ENCODE measurements at regions not wholly inside any gene's neighbourhood (a gene's known extent, or its start where the extent isn't known, plus 50 kb on each side); places are given as distances from the start of the nearest gene placed in this dataset.
"Not testable (repeated sequence)": the region's sequence is repeated elsewhere in the genome, so short reads cannot be mapped to it uniquely, and the experiment has no call there.

DNA sequence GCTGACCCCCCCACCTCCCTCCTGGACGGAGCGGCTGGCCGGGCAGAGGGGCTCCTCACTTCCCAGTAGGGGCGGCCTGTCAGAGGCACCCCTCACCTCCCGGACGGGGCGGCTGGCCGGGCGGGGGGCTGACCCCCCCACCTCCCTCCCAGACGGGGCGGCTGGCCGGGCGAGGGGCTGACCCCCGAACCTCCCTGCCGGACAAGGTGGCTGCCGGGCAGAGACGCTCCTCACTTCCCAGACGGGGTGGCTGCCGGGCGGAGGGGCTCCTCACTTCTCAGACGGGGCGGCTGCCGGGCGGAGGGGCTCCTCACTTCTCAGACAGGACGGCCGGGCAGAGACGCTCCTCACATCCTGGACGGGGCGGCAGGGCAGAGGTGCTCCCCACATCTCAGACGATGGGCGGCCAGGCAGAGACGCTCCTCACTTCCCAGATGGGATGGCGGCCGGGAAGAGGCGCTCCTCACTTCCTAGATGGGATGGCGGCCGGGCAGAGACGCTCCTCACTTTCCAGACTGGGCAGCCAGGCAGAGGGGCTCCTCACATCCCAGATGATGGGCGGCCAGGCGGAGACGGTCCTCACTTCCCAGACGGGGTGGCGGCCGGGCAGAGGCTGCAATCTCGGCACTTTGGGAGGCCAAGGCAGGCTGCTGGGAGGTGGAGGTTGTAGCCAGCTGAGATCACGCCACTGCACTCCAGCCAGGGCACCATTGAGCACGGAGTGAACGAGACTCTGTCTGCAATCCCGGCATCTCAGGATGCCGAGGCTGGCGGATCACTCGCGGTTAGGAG, 66.2 kb upstream of the PAPPA2 start:
- DNase-seq (ENCODE audit: low read depth in 3 of 3), result not testable (repeated sequence)

GRCh38 chr1:176391621-176392020, 71.4 kb upstream of the PAPPA2 start:
- DNase-seq (ENCODE audit: low read depth in 3 of 3), result no peak

- no peak for DNase-seq (ENCODE audit: low read depth in 3 of 3)
Observed at GRCh38 chr1:176384841-176385240, 78.1 kb upstream of the PAPPA2 start.

GRCh38 chr1:176382163-176382562, 80.8 kb upstream of the PAPPA2 start:
- no peak for DNase-seq (ENCODE audit: low read depth in 3 of 3)

- no peak for DNase-seq (ENCODE audit: low read depth in 3 of 3)
Observed at GRCh38 chr1:176379626-176380339, 83.2 kb upstream of the PAPPA2 start.

DNA sequence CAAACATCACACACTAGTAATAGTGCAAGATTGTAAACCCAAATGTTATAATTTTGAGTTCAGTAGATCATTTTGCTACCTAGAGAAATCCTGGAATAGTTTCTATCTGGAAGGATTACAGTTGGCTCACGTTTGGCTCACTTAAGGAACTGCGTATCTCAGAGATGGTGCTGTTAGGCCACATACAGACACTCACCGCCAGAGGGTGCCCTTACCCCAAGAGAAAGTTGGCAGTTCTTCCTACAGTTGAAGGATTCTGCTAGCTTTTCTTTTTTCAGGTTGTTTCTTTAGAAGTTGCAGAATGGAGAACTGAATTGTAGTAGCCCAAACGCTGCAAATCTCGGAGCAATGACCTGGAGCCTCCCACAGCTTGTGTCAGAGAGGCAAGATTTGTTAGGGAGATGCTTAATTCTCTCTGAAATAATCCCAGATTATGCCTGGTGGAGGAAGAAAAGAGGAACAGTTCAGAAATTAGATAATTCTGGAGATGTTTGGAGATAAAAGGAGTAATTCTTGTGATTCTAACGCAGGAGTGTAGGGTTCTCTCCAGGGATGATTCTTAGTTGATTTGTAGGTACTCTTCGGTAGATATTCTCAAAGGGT, 87.9 kb upstream of the PAPPA2 start:
- DNase-seq (ENCODE audit: low read depth in 3 of 3), result peak; percentile 10 to 35 (median 13)

DNA sequence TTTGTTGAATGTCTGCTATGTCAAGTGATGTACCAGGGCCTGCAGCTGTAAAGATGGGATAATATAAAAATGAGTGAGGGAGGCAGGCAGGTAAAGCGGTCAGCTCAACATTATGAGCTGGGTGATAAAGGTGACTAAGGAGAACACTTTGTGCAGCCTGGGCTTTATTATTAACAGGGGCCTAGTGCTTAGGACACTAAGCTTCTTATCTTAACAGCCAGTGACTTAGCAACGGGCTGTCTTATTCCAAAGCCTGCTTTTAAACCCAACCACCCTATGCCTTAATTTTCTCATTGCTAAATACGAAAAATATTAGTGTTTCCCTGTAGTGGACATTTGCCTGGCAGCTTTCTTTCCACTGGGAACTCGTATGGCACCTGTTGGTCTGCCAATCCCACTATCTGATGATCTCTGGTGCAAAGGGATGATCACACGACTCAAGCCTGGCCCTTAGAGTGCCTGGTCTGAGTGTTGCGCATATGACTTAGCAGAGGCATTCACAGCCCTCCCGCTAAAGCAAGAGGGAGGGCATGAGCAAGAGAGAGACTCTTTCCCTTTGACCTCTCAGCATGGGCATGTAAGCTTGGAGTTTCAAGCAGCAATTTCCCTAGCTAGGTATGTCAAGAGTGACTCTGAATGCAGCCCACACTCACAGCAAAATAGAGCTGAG, 98.6 kb upstream of the PAPPA2 start:
- DNase-seq (ENCODE audit: low read depth in 3 of 3), result no peak

DNA sequence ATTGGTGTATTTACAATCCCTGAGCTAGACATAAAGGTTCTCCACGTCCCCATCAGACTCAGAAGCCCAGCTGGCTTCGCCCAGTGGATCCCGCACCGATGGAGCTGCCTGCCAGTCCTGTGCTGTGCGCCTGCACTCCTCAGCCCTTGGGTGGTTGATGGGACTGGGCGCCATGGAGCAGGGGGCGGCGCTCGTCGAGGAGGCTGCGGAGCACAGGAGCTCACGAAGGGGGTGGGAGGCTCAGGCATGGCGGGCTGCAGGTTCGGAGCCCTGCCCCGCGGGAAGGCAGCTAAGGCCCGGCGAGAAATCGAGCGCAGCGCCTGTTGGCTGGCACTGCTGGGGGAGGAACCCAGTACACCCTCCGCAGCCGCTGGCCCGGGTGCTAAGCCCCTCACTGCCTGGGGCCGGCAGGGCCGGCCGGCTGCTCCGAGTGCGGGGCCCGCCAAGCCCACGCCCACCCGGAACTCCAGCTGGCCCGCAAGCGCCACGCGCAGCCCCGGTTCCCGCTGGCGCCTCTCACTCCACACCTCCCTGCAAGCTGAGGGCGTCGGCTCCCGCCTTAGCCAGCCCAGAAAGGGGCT, 113.8 kb upstream of the PAPPA2 start:
- DNase-seq (ENCODE audit: low read depth in 3 of 3), result not testable (repeated sequence)

GRCh38 chr1:176341656-176342055, 121.3 kb upstream of the PAPPA2 start:
- no peak for DNase-seq (ENCODE audit: low read depth in 3 of 3)

- DNase-seq (ENCODE audit: low read depth in 3 of 3), result no peak
Observed at GRCh38 chr1:176338877-176339276, 124.1 kb upstream of the PAPPA2 start.

- DNase-seq (ENCODE audit: low read depth in 3 of 3), result no peak
Observed at GRCh38 chr1:176330782-176331181, 123.7 kb upstream of the COP1 start.

- no peak for DNase-seq (ENCODE audit: low read depth in 3 of 3)
Observed at GRCh38 chr1:176325664-176326063, 118.6 kb upstream of the COP1 start.

- DNase-seq (ENCODE audit: low read depth in 3 of 3), result no peak
Observed at GRCh38 chr1:176323472-176323871, 116.4 kb upstream of the COP1 start.

DNA sequence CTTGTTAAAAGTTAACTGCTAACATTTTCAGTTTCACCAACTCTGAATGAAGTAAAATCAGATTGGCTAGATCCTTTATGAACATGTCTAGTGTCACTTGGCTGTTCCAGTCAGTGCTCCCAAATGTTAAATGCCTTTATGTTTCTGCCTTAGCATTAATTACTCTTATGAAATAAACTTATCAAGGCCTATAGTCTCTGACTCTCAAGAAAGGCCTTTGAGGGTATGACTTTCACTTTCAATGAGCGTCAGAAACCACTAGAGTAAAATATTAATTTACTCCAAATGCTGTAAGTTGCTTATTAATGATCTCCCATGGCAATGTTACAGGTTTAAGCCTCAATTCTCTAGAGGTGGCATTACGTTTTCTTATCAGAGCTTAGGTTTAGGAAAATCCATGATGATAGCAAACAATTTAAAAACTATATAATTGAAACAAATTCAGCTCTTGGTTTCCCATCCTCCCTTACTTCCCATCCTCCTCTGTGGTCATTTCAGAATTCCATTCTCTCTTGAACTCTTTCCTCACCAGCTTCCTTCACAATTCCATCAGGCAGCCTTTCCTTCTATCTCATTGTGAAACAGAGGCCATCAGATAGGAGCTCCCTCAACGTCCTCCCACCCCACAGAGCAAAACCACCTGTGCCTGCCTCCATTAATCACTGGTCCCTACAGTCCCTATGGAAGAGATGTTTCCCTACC, 108.6 kb upstream of the COP1 start:
- no peak for DNase-seq (ENCODE audit: low read depth in 3 of 3)

GRCh38 chr1:176296602-176297001, 89.5 kb upstream of the COP1 start:
- DNase-seq (ENCODE audit: low read depth in 3 of 3), result not testable (repeated sequence)

GRCh38 chr1:176285996-176286395, 78.9 kb upstream of the COP1 start:
- no peak for DNase-seq (ENCODE audit: low read depth in 3 of 3)

DNA sequence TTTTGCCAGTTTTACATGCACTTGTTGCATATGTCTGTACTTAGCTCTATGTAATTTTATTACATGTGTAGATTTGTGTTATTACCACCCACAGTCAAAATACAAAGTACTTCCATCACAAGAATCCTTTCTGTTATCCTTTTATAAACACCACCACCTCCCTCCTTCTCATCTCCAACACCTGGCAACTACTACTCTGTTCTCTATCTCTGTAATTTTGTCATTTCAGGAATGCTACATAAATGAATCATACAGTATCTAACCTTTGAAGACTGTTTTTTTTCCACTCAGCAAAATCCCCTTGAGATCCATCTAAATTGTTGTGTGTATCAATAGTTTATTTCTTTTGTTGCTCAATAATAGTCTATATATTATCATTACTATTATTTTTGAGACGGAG, 64.5 kb upstream of the COP1 start:
- no peak for DNase-seq (ENCODE audit: low read depth in 3 of 3)

Data from stimulated activated CD4-positive, alpha-beta T cell treated with anti-CD3 and anti-CD28 coated beads, TNF-alpha, amount 100 ng/mL, for 4 hours (primary cell).